NB4 (cell line): ENCODE measurements at regions not wholly inside any gene's neighbourhood (a gene's known extent, or its start where the extent isn't known, plus 50 kb on each side); places are given as distances from the start of the nearest gene placed in this dataset.

Experiments used
- DNase-seq: peaks from one replicate; pipeline ENCODE4 v3.0.0; 2010; ENCODE audit warnings: low read depth
- H3K4me3 ChIP-seq: one replicate; pipeline ENCODE4 v1.5.1; 2011; ENCODE audit warnings: mild to moderate bottlenecking, low read depth, low read length, moderate library complexity
- CTCF ChIP-seq: IDR thresholded peaks from one replicate; pipeline ENCODE4 v1.5.1; 2012; ENCODE audit warnings: low read depth, low read length
- MYC ChIP-seq: IDR thresholded peaks from 2 replicates; pipeline ENCODE4 v1.6.1; 2011; ENCODE audit warnings: low read depth, low read length
- POLR2A ChIP-seq: IDR thresholded peaks from 2 replicates; pipeline ENCODE4 v1.6.1; 2011; ENCODE audit warnings: mild to moderate bottlenecking; ENCODE audit not compliant: insufficient read length; ENCODE audit errors: extremely low read depth
- TF ChIP-seq, protein P1 (sequence below): IDR thresholded peaks from 2 replicates; pipeline ENCODE4 v1.6.1; 2011; ENCODE audit warnings: low read depth, low read length

- DNase-seq, result no peak
- TF ChIP-seq CTCF (no peak), POLR2A (no peak), MYC (no peak)
- TF ChIP-seq, protein P1, sequence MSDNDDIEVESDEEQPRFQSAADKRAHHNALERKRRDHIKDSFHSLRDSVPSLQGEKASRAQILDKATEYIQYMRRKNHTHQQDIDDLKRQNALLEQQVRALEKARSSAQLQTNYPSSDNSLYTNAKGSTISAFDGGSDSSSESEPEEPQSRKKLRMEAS, result no peak
Measured at GRCh38 chr1:37148663-37149062, 114.3 kb upstream of the GRIK3 start.

GRCh38 chr1:37149296-37149695 is 115.0 kb upstream of the GRIK3 start:
- DNase-seq, result no peak
- H3K4me3 ChIP-seq, result no peak overlapping the region
- no peak for TF ChIP-seq CTCF
- TF ChIP-seq MYC, result no peak
- no peak for TF ChIP-seq POLR2A
- TF ChIP-seq, protein P1, result no peak

More at GRCh38 chr1:37148663-37149062, 114.3 kb upstream of the GRIK3 start:
- no peak overlapping the region for H3K4me3 ChIP-seq

GRCh38 chr1:37150986-37151385 is 116.7 kb upstream of the GRIK3 start:
- DNase-seq, result no peak
- H3K4me3 ChIP-seq, result no peak overlapping the region
- TF ChIP-seq, protein P1, result no peak
- TF ChIP-seq MYC (no peak), CTCF (no peak), POLR2A (no peak)

DNA sequence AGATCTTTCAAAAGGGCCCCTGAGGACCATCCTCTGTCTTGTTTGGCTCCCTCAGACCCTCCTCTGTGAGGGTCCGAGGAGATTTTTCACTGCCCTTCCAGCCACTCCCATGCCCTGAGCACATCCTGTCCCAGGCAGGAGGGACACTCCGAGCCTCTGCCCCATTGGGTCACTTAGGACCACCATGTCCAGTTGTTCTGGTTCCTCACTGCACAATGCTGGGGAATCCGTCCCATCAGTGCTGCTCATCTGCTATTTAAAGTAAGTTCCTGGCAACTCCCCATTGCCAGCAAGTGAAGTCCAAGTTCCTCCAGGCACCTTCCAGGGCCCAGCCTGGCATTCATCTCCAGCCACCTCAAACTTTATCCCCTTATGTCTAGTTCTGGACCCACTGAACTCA is 117.5 kb upstream of the GRIK3 start:
- no peak overlapping the region for H3K4me3 ChIP-seq
- no peak for DNase-seq
- TF ChIP-seq MYC, result no peak
- no peak for TF ChIP-seq CTCF
- TF ChIP-seq, protein P1, result no peak
- TF ChIP-seq POLR2A, result no peak

DNA sequence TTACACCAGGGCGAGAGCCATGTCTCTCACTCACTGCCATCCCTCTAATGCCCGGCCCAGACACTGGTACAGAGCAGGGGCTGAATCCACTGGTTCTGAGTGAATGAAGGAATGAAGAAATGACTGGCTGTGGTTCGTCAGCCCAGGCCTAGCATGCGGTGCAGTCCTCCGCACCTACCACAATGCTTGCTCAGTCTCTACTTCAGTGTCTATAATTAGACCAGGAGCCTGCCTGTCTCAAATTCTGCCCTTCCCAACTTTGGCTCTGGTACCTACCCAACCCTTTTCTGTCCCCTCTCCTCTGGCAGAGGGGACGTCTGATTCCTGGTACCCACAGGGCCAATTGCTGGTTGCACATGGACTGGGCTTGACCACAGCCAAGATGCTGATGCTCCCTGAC is 118.2 kb upstream of the GRIK3 start:
- H3K4me3 ChIP-seq, result no peak overlapping the region
- no peak for DNase-seq
- TF ChIP-seq CTCF (no peak), MYC (no peak), POLR2A (no peak)
- TF ChIP-seq, protein P1, result no peak
